Thoracic aorta (tissue), 2 donors: ENCODE measurements at regions not wholly inside any gene's neighbourhood (a gene's known extent, or its start where the extent isn't known, plus 50 kb on each side); places are given as distances from the start of the nearest gene placed in this dataset.

Experiments
- ATAC-seq: fragments of 150-250 bp; one replicate; pipeline ENCODE4 v1.8.0; 2017; ENCODE audit warnings: low read depth; ENCODE audit not compliant: insufficient number of reproducible peaks, low FRiP score
- DNase-seq: peaks from one replicate; pipeline ENCODE4 v3.0.0-alpha.2; 2020; ENCODE audit warnings: low spot score
- H3K27ac ChIP-seq, 2 donors: fragments of 200-600 bp; sonication (generic); 1 replicate in 1 of 2; 2 replicates in 1 of 2; pipeline ENCODE4 v1.5.1; 2016; ENCODE audit warnings: mild to moderate bottlenecking in 2 of 2, moderate library complexity in 2 of 2
- H3K27me3 ChIP-seq: fragments of 200-600 bp; sonication (generic); replicated peaks from 2 replicates; pipeline ENCODE4 v1.6.0; 2016; ENCODE audit warnings: mild to moderate bottlenecking; ENCODE audit not compliant: insufficient read depth
- H3K36me3 ChIP-seq: fragments of 200-600 bp; sonication (generic); one replicate; pipeline ENCODE4 v1.5.1; 2016
- H3K4me1 ChIP-seq, 2 donors: fragments of 200-600 bp; sonication (generic); 1 replicate in 1 of 2; 2 replicates in 1 of 2; pipeline versions ENCODE4 v1.5.1 to v1.6.0; 2016; ENCODE audit warnings: low read depth in 2 of 2, mild to moderate bottlenecking in 1 of 2; ENCODE audit not compliant: control insufficient read depth in 1 of 2
- H3K4me3 ChIP-seq: fragments of 200-600 bp; sonication (generic); 2 replicates; pipeline ENCODE4 v1.5.1; 2016; ENCODE audit warnings: mild to moderate bottlenecking
- H3K9me3 ChIP-seq: fragments of 200-600 bp; sonication (generic); 2 replicates; pipeline ENCODE4 v1.5.1; 2016
- TF ChIP-seq, protein P1 (sequence below): fragments of 200-600 bp; sonication (generic); IDR thresholded peaks from one replicate; pipeline ENCODE4 v1.5.1; 2019; ENCODE audit warnings: antibody characterized with exemption

DNA sequence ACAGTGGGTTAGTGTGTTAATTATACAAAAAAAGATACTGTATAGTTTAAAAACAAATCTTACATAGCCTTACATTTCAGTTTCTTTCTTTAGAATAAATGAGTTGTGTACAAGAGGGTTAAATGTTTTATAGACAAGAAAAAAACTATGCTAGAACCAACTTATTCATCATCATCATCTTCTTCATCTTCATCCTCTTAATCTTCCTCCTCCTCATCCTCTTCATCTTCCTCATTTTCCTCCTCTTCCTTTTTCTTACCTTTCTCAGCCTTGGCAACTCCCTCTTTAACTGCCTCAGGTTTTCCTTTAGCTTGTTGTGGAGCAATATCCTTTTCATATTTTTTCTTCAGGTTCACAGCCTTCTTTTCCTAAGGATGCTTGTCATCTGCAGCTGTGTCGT is 53.7 kb downstream of the RPS12 start:
- no peaks in the 10 kb centered on the region for H3K9me3 ChIP-seq

DNA sequence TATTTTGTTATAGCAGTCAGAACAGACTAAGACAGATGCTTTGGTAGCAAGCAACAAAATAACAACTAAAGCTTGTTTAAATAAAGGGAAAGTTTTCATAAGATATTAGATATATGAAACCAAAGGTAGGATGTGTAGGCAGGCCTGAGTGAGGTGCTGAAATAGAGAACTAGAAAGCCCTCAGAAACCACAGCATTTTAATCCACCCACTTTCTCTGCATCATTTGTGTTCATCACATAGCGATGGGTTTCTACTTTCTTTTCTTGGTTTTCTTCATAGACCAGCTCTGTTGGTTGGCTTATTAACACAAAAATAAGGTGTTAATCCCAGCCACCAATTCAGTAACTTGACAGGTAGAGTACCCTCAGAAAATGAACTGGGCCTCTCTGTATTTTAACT is 58.6 kb downstream of the RPS12 start:
- Histone ChIP-seq H3K4me1 (no peaks in the 10 kb centered on the region), H3K9me3 (no peaks in the 10 kb centered on the region), H3K36me3 (no peaks in the 10 kb centered on the region), H3K27me3 (no peaks in the 10 kb centered on the region), H3K27ac (no peak overlapping the region), H3K4me3 (no peak overlapping the region)
- TF ChIP-seq, protein P1, sequence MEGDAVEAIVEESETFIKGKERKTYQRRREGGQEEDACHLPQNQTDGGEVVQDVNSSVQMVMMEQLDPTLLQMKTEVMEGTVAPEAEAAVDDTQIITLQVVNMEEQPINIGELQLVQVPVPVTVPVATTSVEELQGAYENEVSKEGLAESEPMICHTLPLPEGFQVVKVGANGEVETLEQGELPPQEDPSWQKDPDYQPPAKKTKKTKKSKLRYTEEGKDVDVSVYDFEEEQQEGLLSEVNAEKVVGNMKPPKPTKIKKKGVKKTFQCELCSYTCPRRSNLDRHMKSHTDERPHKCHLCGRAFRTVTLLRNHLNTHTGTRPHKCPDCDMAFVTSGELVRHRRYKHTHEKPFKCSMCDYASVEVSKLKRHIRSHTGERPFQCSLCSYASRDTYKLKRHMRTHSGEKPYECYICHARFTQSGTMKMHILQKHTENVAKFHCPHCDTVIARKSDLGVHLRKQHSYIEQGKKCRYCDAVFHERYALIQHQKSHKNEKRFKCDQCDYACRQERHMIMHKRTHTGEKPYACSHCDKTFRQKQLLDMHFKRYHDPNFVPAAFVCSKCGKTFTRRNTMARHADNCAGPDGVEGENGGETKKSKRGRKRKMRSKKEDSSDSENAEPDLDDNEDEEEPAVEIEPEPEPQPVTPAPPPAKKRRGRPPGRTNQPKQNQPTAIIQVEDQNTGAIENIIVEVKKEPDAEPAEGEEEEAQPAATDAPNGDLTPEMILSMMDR = no peak
- ATAC-seq (no peak), DNase-seq (no peak)

More for the DNA sequence above, 53.7 kb downstream of the RPS12 start:
- H3K27me3 ChIP-seq = no peaks in the 10 kb centered on the region
- ATAC-seq (no peak), DNase-seq (no peak)
- no peaks in the 10 kb centered on the region for H3K36me3 ChIP-seq
- no peak overlapping the region for H3K4me3 ChIP-seq
- H3K27ac ChIP-seq = no peak overlapping the region
- H3K4me1 ChIP-seq = no peaks in the 10 kb centered on the region
- TF ChIP-seq, protein P1 = no peak

DNA sequence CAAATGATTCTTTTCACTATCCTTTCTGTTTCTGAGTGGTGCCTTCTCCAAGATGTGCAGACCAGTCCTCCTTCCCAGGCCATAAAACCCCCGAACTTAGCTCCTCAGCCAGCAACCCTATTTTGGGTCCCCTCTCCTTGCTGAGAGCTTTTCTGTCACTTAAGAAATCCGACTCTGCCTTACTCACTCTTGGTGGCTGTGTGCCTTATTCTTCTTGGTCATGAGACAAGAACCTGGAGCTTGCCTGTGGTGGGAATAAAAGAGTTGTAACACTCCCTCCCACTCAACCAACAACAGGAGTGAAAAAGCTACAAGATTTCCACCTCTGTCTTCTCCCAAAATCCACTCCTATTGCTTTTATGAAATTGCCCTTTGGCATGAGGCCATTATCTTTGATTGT is 62.6 kb downstream of the RPS12 start:
- H3K9me3 ChIP-seq = no peaks in the 10 kb centered on the region
- no peaks in the 10 kb centered on the region for H3K36me3 ChIP-seq
- no peak overlapping the region for H3K4me3 ChIP-seq
- no peaks in the 10 kb centered on the region for H3K27me3 ChIP-seq
- H3K4me1 ChIP-seq = no peaks in the 10 kb centered on the region
- ATAC-seq = no peak
- no peak for DNase-seq
- no peak overlapping the region for H3K27ac ChIP-seq
- TF ChIP-seq, protein P1 = no peak

DNA sequence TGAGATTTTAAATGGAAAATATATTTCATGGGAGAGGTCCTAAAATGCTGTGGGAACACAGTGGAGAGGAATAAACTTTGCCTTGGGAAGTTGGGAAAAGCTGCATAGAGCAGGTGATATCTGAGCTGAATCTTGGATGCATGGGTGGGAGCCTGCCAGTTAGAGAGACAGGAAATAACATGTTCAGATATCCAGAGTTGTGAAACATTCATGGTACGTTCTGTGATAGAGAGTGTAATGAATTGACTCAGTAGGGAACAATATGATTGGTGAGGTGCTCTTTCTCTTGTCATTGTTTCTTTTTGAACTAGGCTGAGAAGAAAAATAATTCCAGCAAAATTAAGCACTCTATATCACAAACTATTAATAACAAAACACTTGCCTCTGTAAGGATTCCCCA is 72.8 kb downstream of the RPS12 start:
- no peak for DNase-seq
- ATAC-seq = no peak
- Histone ChIP-seq H3K27ac (no peak overlapping the region), H3K4me1 (no peaks in the 10 kb centered on the region), H3K4me3 (no peak overlapping the region), H3K36me3 (no peaks in the 10 kb centered on the region), H3K27me3 (no peaks in the 10 kb centered on the region), H3K9me3 (no peaks in the 10 kb centered on the region)
- TF ChIP-seq, protein P1 = no peak

DNA sequence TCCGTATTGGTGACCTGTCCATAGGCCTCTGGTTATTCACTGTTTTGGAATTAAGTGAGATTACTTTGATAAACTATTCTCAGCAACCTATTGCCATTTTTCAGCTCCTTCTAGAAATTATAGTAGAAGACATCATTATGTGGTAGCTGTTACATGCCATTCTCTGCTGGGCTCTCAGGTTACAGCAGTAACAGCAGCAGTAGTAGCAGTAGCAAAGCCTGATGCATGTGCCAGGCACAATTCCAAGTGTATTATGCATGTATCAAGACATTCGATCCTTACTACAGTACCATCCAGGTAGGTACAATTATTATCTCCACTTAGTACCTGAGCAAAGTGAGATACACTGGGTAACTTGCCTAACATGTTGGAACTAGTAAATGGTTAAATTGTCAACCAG is 74.3 kb downstream of the RPS12 start:
- H3K4me1 ChIP-seq = no peaks in the 10 kb centered on the region
- no peak overlapping the region for H3K27ac ChIP-seq
- H3K9me3 ChIP-seq = no peaks in the 10 kb centered on the region
- ATAC-seq = no peak
- TF ChIP-seq, protein P1 = no peak
- H3K27me3 ChIP-seq = no peaks in the 10 kb centered on the region
- H3K36me3 ChIP-seq = no peaks in the 10 kb centered on the region
- H3K4me3 ChIP-seq = no peak overlapping the region
- DNase-seq = no peak
